NCI-H2029 treated with DMSO at 0.1 percent for 48 hours (cell line): ENCODE measurements at regions not wholly inside any gene's neighbourhood (a gene's known extent, or its start where the extent isn't known, plus 50 kb on each side); places are given as distances from the start of the nearest gene placed in this dataset.

Source experiments
- DNase-seq: peaks from one replicate; lab custom pipeline; 2025; lab: John Stamatoyannopoulos, UW

- DNase-seq, result no peak
Measured at GRCh38 chr2:226620176-226620575, 179.4 kb downstream of the IRS1 start.

DNA sequence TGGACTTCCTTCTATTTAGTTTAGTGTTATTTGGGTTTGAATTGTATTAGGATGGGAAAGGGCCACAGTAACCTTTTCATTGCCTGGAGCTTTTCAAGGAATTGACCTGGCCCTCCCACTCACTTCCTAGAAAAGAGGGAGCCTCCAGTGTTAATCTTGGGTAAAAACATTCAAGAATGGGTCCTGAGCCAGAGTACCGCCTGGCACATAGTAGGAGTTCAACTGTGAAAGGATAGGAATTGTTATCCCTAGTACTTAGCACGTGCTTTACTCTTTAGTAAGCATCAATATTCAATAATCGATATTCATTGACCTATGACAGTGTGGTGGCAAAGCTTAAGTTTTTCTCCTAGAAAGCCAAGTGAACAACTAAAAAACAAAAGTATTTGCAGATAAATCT lies 179.9 kb downstream of the IRS1 start:
- DNase-seq, result no peak

- DNase-seq, result no peak
Measured at GRCh38 chr2:226618875-226619605, 180.6 kb downstream of the IRS1 start.

DNA sequence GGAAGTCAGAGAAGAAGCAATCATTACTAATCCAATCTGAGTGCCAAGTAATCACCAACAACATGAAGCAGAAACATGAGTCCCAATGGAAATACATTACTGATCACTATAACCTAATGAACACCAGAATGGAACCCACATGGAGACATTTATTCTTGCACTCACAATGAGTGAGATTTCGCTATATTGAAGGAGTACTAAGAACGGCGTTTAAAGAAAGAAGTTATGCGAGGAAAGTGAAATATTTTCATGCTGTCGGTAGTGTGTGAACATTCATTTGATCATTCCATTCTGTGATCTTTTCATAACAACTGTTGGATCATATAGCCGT lies 181.1 kb downstream of the IRS1 start:
- no peak for DNase-seq

- DNase-seq, result no peak
Measured at GRCh38 chr2:226615891-226616290, 183.7 kb downstream of the IRS1 start.

GRCh38 chr2:226611944-226612318 lies 187.7 kb downstream of the IRS1 start:
- DNase-seq, result no peak

DNA sequence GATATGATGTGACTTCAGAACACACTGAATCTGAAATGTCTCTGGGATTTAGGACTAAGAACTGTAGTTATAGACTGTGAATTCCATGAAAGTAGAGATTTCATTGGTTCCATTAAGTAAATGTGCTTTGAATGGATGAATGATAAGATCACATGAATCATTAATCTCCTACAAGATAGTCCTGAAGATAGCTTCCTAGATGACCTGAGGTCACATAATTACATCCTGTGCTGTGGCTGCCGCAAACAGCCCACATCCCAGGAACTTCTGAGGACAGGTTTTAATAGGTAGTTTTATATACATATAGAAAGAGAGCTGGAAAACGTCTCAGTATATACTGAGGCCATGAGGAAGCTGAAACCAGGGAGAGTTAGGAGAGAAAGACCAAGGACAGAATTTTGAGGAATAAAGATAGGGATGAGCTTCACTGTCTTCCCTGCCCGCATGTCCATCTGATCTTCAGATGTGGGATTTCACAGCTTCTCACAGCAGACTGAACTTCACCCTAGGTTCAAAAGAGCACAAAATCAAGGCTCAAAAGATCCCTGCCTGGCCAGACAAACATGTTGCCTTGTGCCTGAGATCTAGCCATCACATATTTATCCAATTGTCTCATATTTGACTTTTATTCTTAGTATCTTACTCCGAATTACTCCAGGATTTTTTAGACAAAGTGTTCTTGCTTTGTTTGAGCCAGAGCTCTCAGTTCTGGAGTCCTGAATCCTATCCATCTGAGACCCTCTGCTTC lies 188.2 kb downstream of the IRS1 start:
- no peak for DNase-seq

GRCh38 chr2:226609366-226609765 lies 190.3 kb downstream of the IRS1 start:
- no peak for DNase-seq

DNA sequence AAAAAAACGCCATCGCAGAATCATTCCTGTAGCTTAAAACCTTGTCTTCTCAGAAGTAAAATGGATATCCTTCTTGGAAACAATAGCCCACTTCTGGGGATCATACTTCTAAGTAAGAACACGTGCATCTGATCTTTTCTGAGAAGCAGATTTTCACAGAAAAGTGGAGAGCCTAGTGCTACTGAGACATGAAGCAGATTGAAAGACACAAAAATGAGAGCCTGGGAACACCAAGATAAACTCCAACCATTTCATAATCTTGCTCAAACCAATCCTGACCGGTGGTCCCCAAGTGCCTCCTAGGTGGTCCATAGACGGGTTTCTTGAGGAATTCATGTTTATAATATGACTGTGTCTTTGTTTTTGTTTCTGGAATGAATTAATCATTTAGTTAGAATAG lies 191.2 kb downstream of the IRS1 start:
- DNase-seq, result no peak

GRCh38 chr2:226607379-226607778 lies 192.2 kb downstream of the IRS1 start:
- DNase-seq, result no peak

GRCh38 chr2:226605642-226606041 lies 194.0 kb downstream of the IRS1 start:
- no peak for DNase-seq

- DNase-seq, result no peak
Measured at GRCh38 chr2:226603606-226604005, 196.0 kb downstream of the IRS1 start.

GRCh38 chr2:226601881-226602662 lies 197.5 kb downstream of the IRS1 start:
- DNase-seq, result no peak

- no peak for DNase-seq
Measured at GRCh38 chr2:226600802-226601201, 198.8 kb downstream of the IRS1 start.

- DNase-seq, result no peak
Measured at GRCh38 chr2:226600184-226600583, 199.4 kb downstream of the IRS1 start.

DNA sequence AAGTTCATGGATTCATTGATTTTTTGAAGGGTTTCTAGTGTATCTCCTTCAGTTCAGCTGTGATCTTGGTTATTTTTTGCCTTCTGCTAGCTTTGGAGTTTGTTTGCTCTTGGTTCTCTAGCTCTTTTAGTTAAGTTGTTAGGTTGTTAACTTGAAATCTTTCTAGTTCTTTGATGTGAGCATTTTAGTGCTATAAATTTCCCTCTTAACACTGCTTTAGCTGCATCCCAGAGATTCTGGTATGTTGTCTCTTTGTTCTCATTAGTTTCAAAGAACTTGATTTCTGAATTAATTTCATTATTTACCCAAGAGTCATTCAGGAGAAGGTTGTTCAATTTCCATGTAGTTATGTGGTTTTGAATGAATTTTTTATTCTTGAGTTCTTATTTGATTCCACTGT lies 210.6 kb downstream of the IRS1 start:
- no peak for DNase-seq

GRCh38 chr2:226585130-226585561 lies 214.5 kb downstream of the IRS1 start:
- DNase-seq, result no peak

DNA sequence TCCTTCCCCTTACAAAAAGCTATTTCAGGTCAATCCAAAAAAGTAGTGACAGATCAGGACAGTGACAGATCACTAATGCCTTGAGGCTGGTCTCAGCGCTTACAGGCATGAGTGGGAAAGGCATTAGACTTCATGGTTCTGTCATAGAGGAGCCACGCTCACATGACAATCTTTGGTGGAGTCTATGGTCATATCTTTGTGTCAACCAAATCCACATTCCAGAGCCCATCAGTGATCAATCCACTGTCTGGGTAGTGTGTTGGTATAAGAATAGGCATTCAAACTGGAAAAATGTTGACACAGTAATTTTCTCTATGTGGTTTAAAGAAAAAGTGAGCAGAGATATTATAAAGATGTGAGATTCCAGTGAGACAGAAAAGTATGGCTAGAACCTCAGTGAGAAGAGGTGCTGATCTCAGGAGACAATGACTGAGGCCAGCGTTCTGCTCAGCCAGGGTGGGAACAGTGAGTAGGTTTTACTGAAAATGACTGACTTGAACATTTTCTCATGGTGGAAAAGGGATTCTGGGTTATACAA lies 215.0 kb downstream of the IRS1 start:
- DNase-seq, result no peak

GRCh38 chr2:226583715-226584114 lies 215.9 kb downstream of the IRS1 start:
- DNase-seq, result no peak

DNA sequence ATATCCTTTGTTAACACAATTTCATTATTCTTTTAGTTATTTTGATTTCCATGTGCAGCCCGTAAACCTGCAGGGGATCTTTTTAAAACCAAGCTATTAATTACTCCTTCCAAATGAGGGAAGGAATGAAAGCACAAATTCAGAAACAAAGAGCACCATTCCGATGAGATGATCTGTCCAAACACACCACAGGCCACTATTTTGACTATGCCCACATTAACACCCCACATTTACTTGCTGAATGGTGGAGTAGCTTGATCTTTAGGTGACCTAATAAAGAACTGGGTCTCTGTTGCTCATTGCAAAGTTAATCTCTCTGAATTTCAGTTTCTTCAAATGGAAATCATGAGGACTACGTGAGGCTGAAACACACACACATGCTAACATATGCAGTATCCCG lies 218.0 kb downstream of the IRS1 start:
- DNase-seq, result no peak

- no peak for DNase-seq
Measured at GRCh38 chr2:226581004-226581403, 218.6 kb downstream of the IRS1 start.

DNA sequence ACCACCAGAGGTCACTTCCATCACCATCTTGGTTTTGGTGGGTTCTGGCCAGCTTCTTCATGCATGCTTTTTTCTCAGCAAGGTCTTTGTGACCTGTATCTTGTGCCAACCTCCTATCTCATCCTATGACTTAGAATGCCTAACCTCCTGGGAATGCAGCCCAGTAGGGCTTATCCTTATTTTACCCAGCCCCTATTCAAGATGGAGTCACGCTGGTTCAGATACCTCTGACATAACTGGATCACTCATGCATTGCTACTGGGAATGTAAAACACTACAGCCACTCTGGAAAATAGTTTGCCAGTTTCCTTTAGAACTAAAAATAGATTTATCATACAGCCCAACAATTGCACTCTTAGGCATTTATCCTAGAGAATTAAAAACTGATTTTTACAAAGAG lies 219.2 kb downstream of the IRS1 start:
- DNase-seq, result no peak

- DNase-seq, result no peak
Measured at GRCh38 chr2:226579519-226579918, 220.1 kb downstream of the IRS1 start.
